ENCODE measurements at regions not wholly inside any gene's neighbourhood (a gene's known extent, or its start where the extent isn't known, plus 50 kb on each side); places are given as distances from the start of the nearest gene placed in this dataset.

- Mint-ChIP-seq H3K27ac (no peak overlapping the region), H3K9me3 (no peaks in the 10 kb centered on the region), H3K4me1 (ENCODE audit: low read depth) (no peaks in the 10 kb centered on the region), H3K36me3 (ENCODE audit: low read depth) (no peaks in the 10 kb centered on the region), H3K4me3 (no peak overlapping the region), H3K27me3 (ENCODE audit: low read depth) (peaks cover 6% of the 10 kb centered on the region)
- CTCF ChIA-PET: no interaction called here
- intact Hi-C loops (cut with micrococcal nuclease): no loop called here
- no peak for DNase-seq
These were observed 167.0 kb downstream of the CAAP1 start for GRCh38 chr9:26725573-26725972.

- intact Hi-C loops (cut with micrococcal nuclease): loop anchor here (1.0 kb wide), 1 partner anchor 133 kb away; no protein-coding TSS in a partner anchor
- Mint-ChIP-seq H3K4me3 (no peak overlapping the region), H3K27ac (no peak overlapping the region), H3K36me3 (ENCODE audit: low read depth) (no peaks in the 10 kb centered on the region), H3K4me1 (ENCODE audit: low read depth) (no peaks in the 10 kb centered on the region), H3K27me3 (ENCODE audit: low read depth) (peaks cover 12% of the 10 kb centered on the region), H3K9me3 (no peaks in the 10 kb centered on the region)
- DNase-seq: peak; percentile 25
- CTCF ChIA-PET: interaction anchor here (1.2 kb wide), 1 partner anchor 36 kb away, joined by 3 read pairs; no protein-coding TSS in a partner anchor
These were observed 169.1 kb downstream of the CAAP1 start for GRCh38 chr9:26723486-26723885.

GRCh38 chr9:26722755-26723154, 169.8 kb downstream of the CAAP1 start:
- H3K27ac Mint-ChIP-seq: no peak overlapping the region
- H3K36me3 Mint-ChIP-seq (ENCODE audit: low read depth): no peaks in the 10 kb centered on the region
- DNase-seq: no peak
- H3K9me3 Mint-ChIP-seq: no peaks in the 10 kb centered on the region
- H3K27me3 Mint-ChIP-seq (ENCODE audit: low read depth): peaks cover 12% of the 10 kb centered on the region
- H3K4me3 Mint-ChIP-seq: no peak overlapping the region
- no peaks in the 10 kb centered on the region for H3K4me1 Mint-ChIP-seq (ENCODE audit: low read depth)
- CTCF ChIA-PET: interaction anchor here (0.7 kb wide), 1 partner anchor 18 kb away, joined by 4 read pairs; no protein-coding TSS in a partner anchor
- intact Hi-C loops (cut with micrococcal nuclease): loop anchor here (1.0 kb wide), 1 partner anchor 134 kb away; no protein-coding TSS in a partner anchor

GRCh38 chr9:26710008-26710407, 182.6 kb downstream of the CAAP1 start:
- no peak overlapping the region for H3K27ac Mint-ChIP-seq
- no peak for DNase-seq
- H3K4me3 Mint-ChIP-seq: no peak overlapping the region
- H3K9me3 Mint-ChIP-seq: no peaks in the 10 kb centered on the region
- CTCF ChIA-PET: no interaction called here
- peaks cover 5% of the 10 kb centered on the region for H3K27me3 Mint-ChIP-seq (ENCODE audit: low read depth)
- H3K36me3 Mint-ChIP-seq (ENCODE audit: low read depth): no peaks in the 10 kb centered on the region
- intact Hi-C loops (cut with micrococcal nuclease): no loop called here
- no peaks in the 10 kb centered on the region for H3K4me1 Mint-ChIP-seq (ENCODE audit: low read depth)

DNA sequence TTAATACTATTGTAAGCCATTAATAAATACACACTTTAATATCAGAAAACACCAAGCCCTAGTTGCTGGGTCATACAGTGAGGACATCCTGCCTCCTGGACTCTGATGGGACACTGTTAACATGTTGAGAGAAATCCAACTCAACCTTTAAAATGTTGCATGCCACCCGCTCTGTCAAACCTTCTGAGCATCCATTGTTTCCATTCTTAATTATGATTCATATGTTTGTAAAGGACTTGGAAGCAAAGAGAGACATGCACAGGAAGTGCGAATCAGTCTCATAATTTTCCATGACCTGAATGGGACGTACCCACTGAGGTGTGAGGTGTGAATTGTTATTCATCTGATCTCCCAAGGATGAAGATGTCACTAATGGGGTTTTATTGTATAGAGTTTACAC, 186.4 kb downstream of the CAAP1 start:
- no peak for DNase-seq
- CTCF ChIA-PET: interaction anchor here (0.6 kb wide), 1 partner anchor 17 kb away, joined by 3 read pairs; no protein-coding TSS in a partner anchor
- H3K4me3 Mint-ChIP-seq: no peak overlapping the region

DNA sequence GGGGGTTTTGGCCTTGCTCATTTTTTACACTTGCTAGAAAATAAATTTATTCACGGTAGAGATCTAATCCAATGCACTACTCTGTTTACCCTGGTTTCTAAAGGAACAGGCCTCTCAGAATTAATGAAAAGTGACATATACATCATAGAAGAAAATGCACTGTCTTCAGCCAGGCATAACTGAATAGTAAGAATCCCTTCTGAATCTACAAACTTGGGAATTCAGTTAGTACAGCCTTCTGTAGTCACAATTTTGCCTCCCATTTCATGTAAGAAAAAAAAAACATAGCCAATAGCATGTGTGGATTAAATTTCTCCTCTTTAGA, 197.3 kb downstream of the CAAP1 start:
- no peak overlapping the region for H3K4me3 Mint-ChIP-seq
- H3K9me3 Mint-ChIP-seq: peaks cover 17% of the 10 kb centered on the region
- CTCF ChIA-PET: no interaction called here
- no peak for DNase-seq
- no peaks in the 10 kb centered on the region for H3K4me1 Mint-ChIP-seq (ENCODE audit: low read depth)
- H3K27me3 Mint-ChIP-seq (ENCODE audit: low read depth): peaks cover 2% of the 10 kb centered on the region
- H3K36me3 Mint-ChIP-seq (ENCODE audit: low read depth): no peaks in the 10 kb centered on the region
- intact Hi-C loops (cut with micrococcal nuclease): no loop called here
- no peak overlapping the region for H3K27ac Mint-ChIP-seq

More for the DNA sequence above, 186.4 kb downstream of the CAAP1 start:
- no peaks in the 10 kb centered on the region for H3K36me3 Mint-ChIP-seq (ENCODE audit: low read depth)
- no peak overlapping the region for H3K27ac Mint-ChIP-seq
- peaks cover 5% of the 10 kb centered on the region for H3K27me3 Mint-ChIP-seq (ENCODE audit: low read depth)
- intact Hi-C loops (cut with micrococcal nuclease): no loop called here
- no peaks in the 10 kb centered on the region for H3K9me3 Mint-ChIP-seq
- H3K4me1 Mint-ChIP-seq (ENCODE audit: low read depth): no peaks in the 10 kb centered on the region

- Mint-ChIP-seq H3K4me3 (no peak overlapping the region), H3K36me3 (ENCODE audit: low read depth) (no peaks in the 10 kb centered on the region), H3K27ac (no peak overlapping the region), H3K9me3 (peaks cover 17% of the 10 kb centered on the region), H3K27me3 (ENCODE audit: low read depth) (peaks cover 2% of the 10 kb centered on the region), H3K4me1 (ENCODE audit: low read depth) (no peaks in the 10 kb centered on the region)
- intact Hi-C loops (cut with micrococcal nuclease): no loop called here
- DNase-seq: no peak
- CTCF ChIA-PET: no interaction called here
These were observed 198.0 kb downstream of the CAAP1 start for GRCh38 chr9:26694381-26695297.

GRCh38 chr9:26689041-26689440, 203.6 kb downstream of the CAAP1 start:
- intact Hi-C loops (cut with micrococcal nuclease): no loop called here
- H3K27ac Mint-ChIP-seq: no peak overlapping the region
- CTCF ChIA-PET: interaction anchor here (0.8 kb wide), 1 partner anchor 17 kb away, joined by 3 read pairs; no protein-coding TSS in a partner anchor
- H3K4me1 Mint-ChIP-seq (ENCODE audit: low read depth): no peaks in the 10 kb centered on the region
- no peak overlapping the region for H3K4me3 Mint-ChIP-seq
- no peak for DNase-seq
- H3K27me3 Mint-ChIP-seq (ENCODE audit: low read depth): peaks cover 11% of the 10 kb centered on the region
- no peaks in the 10 kb centered on the region for H3K36me3 Mint-ChIP-seq (ENCODE audit: low read depth)
- H3K9me3 Mint-ChIP-seq: no peaks in the 10 kb centered on the region

DNA sequence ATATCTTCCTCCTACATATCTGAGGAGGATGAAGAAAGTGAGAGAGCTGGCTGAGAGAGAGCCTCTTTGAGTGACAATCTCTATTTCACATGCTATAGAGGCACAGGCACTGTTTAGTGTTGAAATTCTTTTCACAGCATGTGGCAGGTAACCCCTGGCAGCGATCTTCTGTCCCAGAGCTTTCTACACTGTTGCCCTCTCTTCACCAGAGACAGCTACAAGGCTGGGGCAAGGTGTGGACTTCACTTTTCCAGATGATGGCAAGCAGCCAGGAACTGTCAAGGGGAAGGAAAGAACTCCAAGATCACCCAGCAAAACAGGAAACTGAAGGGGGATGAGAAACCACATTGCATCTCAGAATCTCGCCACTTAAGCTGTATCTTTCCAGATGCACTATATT, 205.2 kb downstream of the CAAP1 start:
- no peak for DNase-seq
- CTCF ChIA-PET: interaction anchor here (0.8 kb wide), 1 partner anchor 37 kb away, joined by 3 read pairs; no protein-coding TSS in a partner anchor
- H3K36me3 Mint-ChIP-seq (ENCODE audit: low read depth): no peaks in the 10 kb centered on the region
- H3K4me1 Mint-ChIP-seq (ENCODE audit: low read depth): no peaks in the 10 kb centered on the region
- no peaks in the 10 kb centered on the region for H3K9me3 Mint-ChIP-seq
- H3K27me3 Mint-ChIP-seq (ENCODE audit: low read depth): peaks cover 9% of the 10 kb centered on the region
- no peak overlapping the region for H3K4me3 Mint-ChIP-seq
- intact Hi-C loops (cut with micrococcal nuclease): no loop called here
- no peak overlapping the region for H3K27ac Mint-ChIP-seq

DNA sequence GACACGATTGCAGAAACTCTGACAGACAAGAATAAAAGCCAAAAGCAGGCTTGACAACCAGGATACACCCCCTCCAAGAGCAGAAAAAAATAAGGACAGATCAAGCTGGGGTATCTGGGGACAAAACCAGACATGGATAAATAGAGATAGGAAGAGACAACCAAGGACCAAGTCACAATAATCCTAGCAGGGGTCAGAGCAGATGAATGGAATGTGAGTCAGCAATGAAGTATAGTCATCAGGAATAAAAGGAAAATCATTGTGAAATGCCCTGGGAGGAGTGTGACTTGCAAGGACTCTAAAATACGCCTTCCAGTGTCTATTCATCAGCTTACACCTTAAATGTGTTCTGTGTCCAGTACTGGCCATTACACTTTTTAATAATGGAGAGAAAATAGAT, 206.8 kb downstream of the CAAP1 start:
- Mint-ChIP-seq H3K36me3 (ENCODE audit: low read depth) (no peaks in the 10 kb centered on the region), H3K4me3 (no peak overlapping the region), H3K4me1 (ENCODE audit: low read depth) (no peaks in the 10 kb centered on the region), H3K9me3 (no peaks in the 10 kb centered on the region), H3K27me3 (ENCODE audit: low read depth) (peaks cover 14% of the 10 kb centered on the region), H3K27ac (no peak overlapping the region)
- no peak for DNase-seq
- CTCF ChIA-PET: no interaction called here
- intact Hi-C loops (cut with micrococcal nuclease): no loop called here

- Mint-ChIP-seq H3K9me3 (no peaks in the 10 kb centered on the region), H3K27me3 (ENCODE audit: low read depth) (peaks cover 13% of the 10 kb centered on the region), H3K4me3 (no peak overlapping the region), H3K27ac (no peak overlapping the region), H3K4me1 (ENCODE audit: low read depth) (no peaks in the 10 kb centered on the region), H3K36me3 (ENCODE audit: low read depth) (no peaks in the 10 kb centered on the region)
- CTCF ChIA-PET: no interaction called here
- intact Hi-C loops (cut with micrococcal nuclease): no loop called here
- DNase-seq: no peak
These were observed 208.6 kb downstream of the CAAP1 start for GRCh38 chr9:26684029-26684428.

DNA sequence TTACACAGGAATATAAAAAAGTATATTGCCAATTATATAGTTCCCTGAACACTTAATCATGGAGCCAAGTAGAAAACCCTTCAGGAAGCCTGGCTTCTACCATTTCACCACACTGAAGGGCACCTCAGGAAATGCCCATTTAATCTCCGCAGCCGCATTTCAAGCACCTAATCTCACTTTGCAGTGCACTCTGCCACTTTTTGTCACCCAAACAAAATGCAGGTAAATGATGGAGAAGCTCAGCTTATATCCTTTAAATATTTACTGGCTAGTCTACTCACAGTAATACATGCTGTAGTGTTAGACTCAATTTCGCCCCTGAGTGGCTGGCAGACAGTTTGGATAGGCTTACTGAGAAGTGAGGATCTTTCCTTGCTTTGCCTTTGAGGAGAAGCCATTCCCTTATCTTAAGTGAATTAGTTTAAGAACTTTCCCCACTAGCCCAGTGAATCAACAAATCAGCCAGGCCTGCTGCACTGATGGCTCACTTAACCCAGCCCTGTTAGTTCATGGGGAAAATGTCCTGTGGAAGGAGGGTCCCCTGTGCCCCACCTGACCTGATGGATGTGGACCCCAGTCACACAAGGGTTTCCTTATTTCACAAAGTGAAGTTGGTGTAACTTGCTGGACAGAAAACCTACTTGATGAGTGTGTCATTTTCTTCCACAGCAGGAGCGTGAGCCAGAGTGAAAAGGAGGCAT, 209.7 kb downstream of the CAAP1 start:
- no peaks in the 10 kb centered on the region for H3K36me3 Mint-ChIP-seq (ENCODE audit: low read depth)
- H3K27ac Mint-ChIP-seq: no peak overlapping the region
- peaks cover 8% of the 10 kb centered on the region for H3K27me3 Mint-ChIP-seq (ENCODE audit: low read depth)
- DNase-seq: no peak
- intact Hi-C loops (cut with micrococcal nuclease): no loop called here
- no peaks in the 10 kb centered on the region for H3K4me1 Mint-ChIP-seq (ENCODE audit: low read depth)
- CTCF ChIA-PET: no interaction called here
- H3K4me3 Mint-ChIP-seq: no peak overlapping the region
- no peaks in the 10 kb centered on the region for H3K9me3 Mint-ChIP-seq

DNA sequence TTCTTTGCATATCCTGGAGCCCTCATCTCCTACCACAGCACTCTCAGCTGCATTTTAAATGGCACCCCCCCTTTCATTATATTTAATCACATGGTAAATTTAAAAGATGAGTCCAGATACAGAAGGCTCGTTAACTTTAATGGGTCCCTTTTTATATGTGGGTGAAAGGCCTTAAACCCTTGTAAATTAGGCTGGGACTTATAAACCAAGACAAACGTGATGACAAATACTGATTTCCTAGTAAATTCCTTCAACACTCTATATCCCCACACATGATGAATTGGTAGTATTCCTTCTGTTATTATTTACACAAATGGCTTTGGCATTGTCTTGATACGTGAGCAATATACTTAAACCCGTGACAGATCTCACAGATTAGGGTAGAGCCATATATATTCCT, 210.6 kb downstream of the CAAP1 start:
- Mint-ChIP-seq H3K27ac (no peak overlapping the region), H3K9me3 (no peaks in the 10 kb centered on the region), H3K27me3 (ENCODE audit: low read depth) (peaks cover 8% of the 10 kb centered on the region), H3K4me1 (ENCODE audit: low read depth) (no peaks in the 10 kb centered on the region), H3K4me3 (no peak overlapping the region), H3K36me3 (ENCODE audit: low read depth) (no peaks in the 10 kb centered on the region)
- intact Hi-C loops (cut with micrococcal nuclease): no loop called here
- no peak for DNase-seq
- CTCF ChIA-PET: no interaction called here

Measured in activated naive CD4-positive, alpha-beta T cell treated with anti-CD3 and anti-CD28 coated beads for 36 hours (primary cell).